Thymus (tissue), 11 donors: ENCODE measurements at regions not wholly inside any gene's neighbourhood (a gene's known extent, or its start where the extent isn't known, plus 50 kb on each side); places are given as distances from the start of the nearest gene placed in this dataset.

Source experiments
- DNase-seq, 9 donors: peaks; one replicate each; pipeline ENCODE4 v3.0.0-alpha.2; 2013; ENCODE audit warnings: low spot score in 9 of 9, low read depth in 6 of 9, missing footprints in 1 of 9
- H3K27ac ChIP-seq, 2 donors: one replicate each; pipeline ENCODE4 v1.5.1; 2013; ENCODE audit warnings: control low read depth in 1 of 2, low read depth in 1 of 2, low read length in 1 of 2, mild to moderate bottlenecking in 1 of 2, moderate library complexity in 1 of 2
- H3K27me3 ChIP-seq, 2 donors: one replicate each; pipeline ENCODE4 v1.5.1; 2013; ENCODE audit warnings: low read length in 1 of 2; ENCODE audit not compliant: control insufficient read depth in 2 of 2, insufficient read depth in 1 of 2
- H3K36me3 ChIP-seq, 2 donors: one replicate each; pipeline ENCODE4 v1.5.1; 2013; ENCODE audit warnings: low read length in 1 of 2, mild to moderate bottlenecking in 1 of 2, moderate library complexity in 1 of 2; ENCODE audit not compliant: control insufficient read depth in 2 of 2, insufficient read depth in 2 of 2
- H3K4me1 ChIP-seq, 2 donors: one replicate each; pipeline ENCODE4 v1.5.1; 2013; ENCODE audit warnings: low read length in 2 of 2; ENCODE audit not compliant: control insufficient read depth in 2 of 2, insufficient read depth in 2 of 2
- H3K4me3 ChIP-seq, 2 donors: one replicate each; pipeline ENCODE4 v1.5.1; 2013; ENCODE audit warnings: low read length in 2 of 2, control low read depth in 1 of 2, mild to moderate bottlenecking in 1 of 2
- H3K9me3 ChIP-seq, 2 donors: one replicate each; pipeline ENCODE4 v1.5.1; 2013; ENCODE audit warnings: low read length in 1 of 2, mild to moderate bottlenecking in 1 of 2; ENCODE audit not compliant: control insufficient read depth in 2 of 2, insufficient read depth in 1 of 2
- WGBS: extraction: QIAGEN DNeasy Blood & Tissue Kit; methylation state at CpG from one replicate; pipeline ENCODE4 v1.1.7; 2013; 5-methylcytosine and 5-hydroxymethylcytosine counted together
- donor health status: healthy.

- Histone ChIP-seq H3K4me1 (peaks cover 0 to 13% of the 10 kb centered on the region in 2 donors), H3K4me3 (no peak overlapping the region), H3K36me3 (no peaks in the 10 kb centered on the region), H3K9me3 (no peaks in the 10 kb centered on the region), H3K27me3 (no peaks in the 10 kb centered on the region), H3K27ac (peak overlapping the region in 1 of 2 donors; percentile 5)
- no peak for DNase-seq
- 50% methylated on average over 4 of the region's 4 CpGs for WGBS
Measured at GRCh38 chr7:47636081-47636432, 54.1 kb upstream of the TNS3 start.

DNA sequence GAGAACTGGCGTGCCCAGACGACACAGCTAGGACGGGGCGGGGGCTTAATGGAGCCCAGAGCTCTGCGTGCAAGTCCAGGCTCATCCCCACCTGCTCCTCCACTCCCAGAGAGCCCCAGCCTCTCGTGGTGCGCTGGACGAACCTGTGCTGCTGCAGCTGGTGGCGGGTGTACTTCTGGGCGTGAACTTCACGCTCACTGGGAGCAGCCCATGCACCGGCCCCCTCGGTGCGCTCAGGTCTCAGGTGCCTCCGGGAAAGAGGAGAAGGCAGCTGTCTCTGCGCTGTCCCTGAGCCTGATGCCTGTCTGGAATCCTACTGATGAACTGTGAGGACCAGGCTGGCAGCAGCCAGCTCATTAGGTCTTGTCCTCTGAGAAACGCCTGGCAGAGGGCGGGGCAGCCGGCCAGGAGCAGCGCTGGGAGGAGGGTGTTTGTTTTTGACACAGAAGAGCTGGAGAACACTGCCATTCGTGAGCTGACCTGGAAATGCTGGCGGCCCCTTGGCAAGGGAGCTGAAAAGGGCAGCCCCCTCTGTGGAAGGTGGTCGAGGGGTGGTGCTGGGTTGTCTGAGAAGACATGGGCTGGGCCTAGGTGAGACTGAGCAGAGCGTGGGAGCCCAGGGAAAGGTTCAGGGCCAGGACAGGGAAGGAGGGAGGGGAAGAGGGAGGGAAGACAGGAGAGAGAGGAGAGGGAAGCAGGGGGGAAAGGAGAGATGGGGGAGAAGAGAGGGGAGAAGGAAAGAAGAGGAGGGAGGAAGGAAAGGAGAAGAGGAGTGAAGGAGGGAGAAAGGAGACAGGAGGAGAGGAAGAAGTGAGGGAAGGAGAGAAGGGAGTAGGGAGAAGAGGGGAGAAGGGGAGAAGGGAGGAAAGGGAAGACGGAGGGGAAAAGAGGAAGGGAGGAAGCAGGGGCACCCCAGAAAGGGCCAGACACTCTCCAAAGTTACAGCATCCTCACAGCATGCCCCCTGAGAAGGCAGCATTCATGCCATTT lies 53.5 kb upstream of the TNS3 start:
- Histone ChIP-seq H3K36me3 (no peaks in the 10 kb centered on the region), H3K27ac (peak overlapping the region in 1 of 2 donors; percentile 27), H3K4me1 (peaks cover 0 to 13% of the 10 kb centered on the region in 2 donors), H3K9me3 (no peaks in the 10 kb centered on the region), H3K27me3 (no peaks in the 10 kb centered on the region), H3K4me3 (no peak overlapping the region)
- WGBS: 84% methylated on average over 25 of the region's 25 CpGs
- peak in 1 of 9 donors; percentile 20 for DNase-seq

GRCh38 chr7:47634273-47634672 lies 52.4 kb upstream of the TNS3 start:
- no peaks in the 10 kb centered on the region for H3K27me3 ChIP-seq
- WGBS: 94% methylated on average over 2 of the region's 2 CpGs
- no peak overlapping the region for H3K4me3 ChIP-seq
- DNase-seq: no peak
- no peaks in the 10 kb centered on the region for H3K36me3 ChIP-seq
- H3K9me3 ChIP-seq: no peaks in the 10 kb centered on the region
- H3K27ac ChIP-seq: no peak overlapping the region
- H3K4me1 ChIP-seq: peaks cover 0 to 13% of the 10 kb centered on the region in 2 donors

GRCh38 chr7:47633134-47633533 lies 51.2 kb upstream of the TNS3 start:
- DNase-seq: no peak
- no peaks in the 10 kb centered on the region for H3K9me3 ChIP-seq
- H3K36me3 ChIP-seq: no peaks in the 10 kb centered on the region
- no peak overlapping the region for H3K4me3 ChIP-seq
- 98% methylated on average over 10 of the region's 10 CpGs for WGBS
- no peak overlapping the region for H3K27ac ChIP-seq
- no peaks in the 10 kb centered on the region for H3K27me3 ChIP-seq
- peaks cover 0 to 8% of the 10 kb centered on the region in 2 donors for H3K4me1 ChIP-seq
